Skin of body (tissue), 1 donor: ENCODE measurements at regions not wholly inside any gene's neighbourhood (a gene's known extent, or its start where the extent isn't known, plus 50 kb on each side); places are given as distances from the start of the nearest gene placed in this dataset.

ENCODE experiments used
- DNase-seq: peaks from one replicate; lab custom pipeline; 2025; lab: John Stamatoyannopoulos, UW

DNA sequence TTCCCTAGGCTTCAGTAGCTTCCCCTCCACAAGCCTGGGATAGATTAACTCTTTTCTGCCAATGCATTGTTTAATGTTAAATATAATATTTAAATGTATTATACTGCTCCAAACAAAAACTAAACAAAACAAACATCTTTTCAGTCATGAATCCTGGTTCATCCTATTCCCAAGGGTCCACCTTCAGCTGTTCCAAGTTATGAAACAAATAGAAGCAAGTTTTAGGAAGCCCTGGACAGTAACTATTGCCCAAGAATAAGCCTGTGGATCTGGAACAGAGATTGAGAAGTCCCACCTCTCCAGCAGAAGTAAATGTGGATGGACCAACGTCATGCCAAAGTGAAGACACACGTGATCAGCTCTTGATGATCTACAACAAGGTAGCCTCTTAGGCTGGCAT is 408.1 kb downstream of the SETD4 start:
- DNase-seq, result no peak

- no peak for DNase-seq
Measured at GRCh38 chr21:35651196-35651595, 409.1 kb downstream of the SETD4 start.

DNA sequence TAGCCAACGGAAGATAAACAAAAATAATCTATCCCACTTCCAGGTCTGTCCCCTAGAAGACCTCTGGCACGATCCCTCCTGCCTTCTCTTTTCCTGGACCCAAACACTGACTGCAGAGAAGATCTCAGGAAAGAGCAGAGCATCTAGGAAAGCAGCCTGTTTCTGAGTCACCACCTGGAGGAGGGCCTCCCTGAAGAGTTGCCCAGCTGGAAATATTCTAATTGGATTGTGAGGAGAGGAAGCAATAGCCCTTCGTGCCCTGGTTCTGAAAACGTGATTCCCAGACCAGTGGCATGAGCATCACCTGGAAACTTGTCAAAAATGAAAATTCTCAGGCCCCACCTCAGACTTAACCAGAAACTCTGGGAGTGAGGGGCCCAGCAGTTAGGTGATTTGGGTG is 411.1 kb downstream of the SETD4 start:
- DNase-seq, result no peak

DNA sequence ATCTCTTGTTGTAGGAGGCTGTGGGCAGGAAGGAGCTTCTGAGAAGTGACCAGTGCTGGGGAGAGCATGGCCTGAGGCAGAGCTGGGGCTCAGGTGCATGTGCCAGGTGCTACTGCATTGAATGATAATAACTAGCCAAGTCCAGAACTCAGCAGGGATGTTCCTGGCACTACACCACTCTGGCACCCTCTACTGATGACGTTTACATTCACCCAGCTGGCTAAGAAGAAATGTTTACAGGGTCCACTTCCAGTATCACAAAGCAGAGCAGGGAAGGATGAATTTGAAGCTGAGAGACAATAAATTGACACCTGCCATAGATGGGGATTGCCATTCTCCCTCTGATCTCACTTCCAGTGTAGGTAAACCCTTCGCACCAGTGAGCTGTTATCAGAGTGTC is 411.8 kb downstream of the SETD4 start:
- no peak for DNase-seq

DNA sequence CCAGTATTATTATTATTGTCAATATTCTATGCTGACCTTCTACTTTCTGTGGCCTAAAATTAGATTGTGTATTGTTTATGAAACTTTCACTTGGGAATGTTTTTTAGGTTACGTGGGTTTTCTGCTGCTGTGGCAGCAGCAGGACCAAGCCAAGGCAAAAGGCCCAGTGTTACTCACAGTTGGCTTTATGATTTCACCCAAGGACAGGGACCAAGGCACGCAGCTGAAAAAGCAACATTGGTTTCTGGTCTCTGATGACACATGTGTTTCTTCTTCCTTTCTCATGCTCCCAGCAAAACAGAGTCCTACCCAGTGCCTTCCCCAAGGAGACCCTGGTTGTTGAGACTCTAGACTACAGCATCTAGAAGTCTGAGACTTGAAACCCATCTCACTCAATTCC is 413.7 kb downstream of the SETD4 start:
- no peak for DNase-seq

DNA sequence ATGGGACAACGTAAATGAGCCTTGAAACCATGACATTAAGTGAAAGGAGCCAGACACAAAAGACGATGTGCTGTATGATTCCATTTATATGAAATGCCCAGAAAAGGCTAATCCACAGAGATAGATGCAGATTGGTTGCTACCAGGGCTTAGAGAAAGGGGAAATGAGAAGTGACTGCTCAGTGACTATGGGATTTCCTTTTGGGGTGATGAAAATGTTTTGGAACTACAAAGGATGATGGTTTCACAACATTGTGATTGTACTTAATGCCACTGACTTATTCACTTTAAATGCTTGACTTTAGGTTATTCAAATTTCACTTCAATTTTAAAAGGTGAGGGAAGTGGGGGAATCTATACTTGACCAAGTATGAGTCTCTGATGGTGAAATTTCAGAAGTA is 414.3 kb downstream of the SETD4 start:
- DNase-seq, result no peak

GRCh38 chr21:35644523-35644922 is 415.8 kb downstream of the SETD4 start:
- DNase-seq, result no peak

DNA sequence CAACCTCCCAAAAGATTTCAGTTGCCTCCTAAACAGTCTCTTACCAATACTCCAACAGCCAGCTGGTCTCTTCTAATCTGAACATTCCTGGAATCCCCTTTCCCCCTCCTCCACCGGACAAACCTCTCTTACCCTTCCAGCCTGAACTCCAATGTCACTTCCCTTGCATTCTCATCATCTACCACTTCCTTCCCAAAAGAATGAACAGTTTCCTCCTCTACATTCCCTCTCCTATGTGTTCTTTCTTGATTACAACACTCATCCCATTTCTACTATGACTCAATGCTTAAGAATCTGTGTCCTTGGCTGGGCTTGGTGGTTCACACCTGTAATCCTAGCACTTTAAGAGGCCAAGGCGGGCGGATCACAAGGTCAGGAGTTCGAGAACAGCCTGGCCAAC is 417.1 kb downstream of the SETD4 start:
- DNase-seq, result no peak

GRCh38 chr21:35641271-35642016 is 418.9 kb downstream of the SETD4 start:
- DNase-seq, result no peak

DNA sequence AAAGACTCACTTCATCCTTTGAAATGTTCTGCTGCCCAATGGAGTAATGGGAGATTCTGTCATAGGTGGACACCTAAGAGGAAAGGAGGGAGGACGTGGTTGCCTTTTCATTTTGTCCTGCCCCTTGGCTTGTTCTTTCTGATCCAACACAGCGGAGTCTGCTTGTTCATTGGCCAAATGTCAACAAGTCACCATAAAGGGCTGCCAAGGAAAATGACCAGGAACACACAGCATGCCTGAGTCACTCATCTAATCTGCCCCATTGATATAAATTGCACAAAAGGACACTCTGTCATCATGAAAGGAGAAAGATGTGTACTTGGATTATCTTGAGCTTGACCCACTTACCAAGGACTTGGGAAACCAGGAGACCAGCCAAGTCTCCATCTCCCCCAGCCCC is 422.9 kb downstream of the SETD4 start:
- DNase-seq, result no peak

GRCh38 chr21:35635994-35636393 is 424.3 kb downstream of the SETD4 start:
- DNase-seq, result no peak

GRCh38 chr21:35635261-35635660 is 425.1 kb downstream of the SETD4 start:
- DNase-seq, result no peak

DNA sequence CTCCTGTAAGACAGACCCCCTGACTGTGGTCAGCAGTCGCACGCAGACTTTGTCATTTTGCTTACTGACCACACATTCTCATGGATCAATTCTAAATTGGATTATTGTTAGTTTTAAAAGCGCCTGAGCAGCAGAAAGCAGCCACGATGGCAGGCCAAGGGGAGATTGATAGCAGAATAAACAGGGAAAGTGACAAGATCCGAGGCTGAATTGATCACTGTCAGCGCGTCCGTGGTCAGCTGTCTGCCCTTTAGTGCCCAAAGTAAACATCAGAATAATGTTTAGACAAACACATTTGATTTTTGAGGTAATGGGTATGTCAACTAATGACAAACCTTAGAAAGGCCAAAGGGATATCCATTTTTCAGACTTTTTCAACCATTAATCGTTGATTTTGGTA is 426.8 kb downstream of the SETD4 start:
- no peak for DNase-seq

GRCh38 chr21:35632711-35633110 is 427.6 kb downstream of the SETD4 start:
- DNase-seq, result no peak

DNA sequence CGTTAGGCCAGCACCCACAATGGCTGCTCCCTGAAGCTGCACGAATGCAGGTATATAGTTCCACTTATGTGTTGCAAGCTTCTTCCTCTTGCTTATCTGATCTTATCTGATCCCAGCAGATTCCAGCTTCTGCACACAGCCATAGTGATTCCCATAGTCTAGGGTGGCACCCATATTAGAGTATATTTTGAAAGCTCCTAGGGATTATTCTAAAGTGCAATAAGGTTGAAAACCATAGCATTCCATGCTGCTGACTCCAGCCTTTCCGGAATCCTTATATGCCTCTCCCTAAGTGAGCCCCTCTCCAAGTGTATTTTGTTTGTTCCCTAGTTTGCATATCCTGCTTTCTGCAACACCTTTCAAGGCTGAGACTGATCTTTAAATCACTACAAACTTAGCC is 432.0 kb downstream of the SETD4 start:
- no peak for DNase-seq

DNA sequence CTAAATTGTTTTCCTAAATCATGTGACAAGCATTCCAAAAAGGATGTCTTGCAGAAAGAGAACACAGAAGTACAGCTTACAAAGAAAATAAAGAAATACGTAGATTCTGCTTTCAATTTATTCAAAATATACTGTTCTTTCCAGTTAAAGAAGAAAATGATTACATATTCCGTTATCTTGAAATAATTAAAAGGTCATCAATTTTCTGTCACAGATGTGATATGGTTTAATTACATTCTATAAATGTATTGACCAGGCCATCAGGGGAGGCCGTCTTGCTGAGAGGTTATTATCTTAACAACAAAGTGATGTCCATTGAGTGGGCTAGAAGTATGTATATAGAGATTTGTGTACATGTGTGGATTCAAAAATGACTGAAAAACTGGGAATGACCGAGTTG is 432.9 kb downstream of the SETD4 start:
- no peak for DNase-seq

DNA sequence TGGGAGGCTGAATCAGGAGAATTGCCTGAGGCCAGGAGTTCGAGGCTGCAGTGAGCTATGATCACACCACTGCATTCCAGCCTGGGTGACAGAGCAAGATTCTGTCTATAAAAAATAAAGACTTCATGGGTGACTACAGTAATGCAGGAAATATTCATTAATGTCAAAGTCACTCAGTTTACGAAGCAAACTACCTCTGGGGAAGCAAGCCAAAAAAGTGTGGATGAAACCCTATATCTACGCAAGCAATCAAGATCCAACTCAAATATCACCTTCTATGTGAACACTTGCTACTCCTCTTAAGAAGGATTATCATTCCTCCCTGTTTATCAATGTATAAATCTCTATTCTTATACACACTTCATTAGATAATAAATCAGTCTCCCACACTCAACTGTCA is 434.8 kb downstream of the SETD4 start:
- DNase-seq, result no peak

- DNase-seq, result no peak
Measured at GRCh38 chr21:35624901-35625300, 435.4 kb downstream of the SETD4 start.

- no peak for DNase-seq
Measured at GRCh38 chr21:35622612-35623011, 437.7 kb downstream of the SETD4 start.

DNA sequence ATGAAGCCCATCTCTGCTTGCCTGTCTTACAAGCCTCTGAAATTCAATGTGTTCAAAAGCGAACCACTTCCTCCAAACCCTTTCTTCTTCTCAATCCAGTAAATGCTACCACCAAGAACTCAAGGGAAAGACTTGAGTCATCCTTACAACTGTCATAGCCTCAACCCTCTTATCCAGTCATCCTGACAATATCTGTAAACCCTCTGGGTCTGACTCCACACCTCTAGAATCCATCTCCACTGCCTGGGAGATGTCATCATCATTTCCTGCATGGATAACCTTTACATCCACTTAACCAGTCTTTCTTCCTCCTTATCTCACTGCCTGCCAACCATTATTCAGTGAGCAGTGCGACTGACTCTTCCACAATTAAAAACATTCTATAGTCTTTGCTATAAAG is 441.1 kb downstream of the SETD4 start:
- DNase-seq, result no peak

DNA sequence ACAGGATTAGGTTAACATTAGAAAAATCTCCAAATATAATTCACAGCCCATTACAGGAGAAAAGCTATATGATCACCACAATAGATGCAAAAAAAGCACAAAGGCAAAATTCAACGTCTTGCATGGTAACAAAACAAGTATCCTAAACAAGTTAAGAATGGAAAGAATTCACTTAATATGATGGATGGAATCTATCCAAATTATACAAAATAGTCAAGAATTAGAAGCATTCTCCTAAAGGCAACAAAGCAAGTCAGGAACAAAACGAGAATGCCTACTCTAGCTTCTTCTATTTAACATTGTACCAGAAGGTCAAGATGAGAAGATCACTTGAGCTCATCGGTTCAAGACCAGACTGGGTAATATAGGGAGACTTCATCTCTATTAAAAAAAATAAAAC is 442.8 kb downstream of the SETD4 start:
- DNase-seq, result no peak

DNA sequence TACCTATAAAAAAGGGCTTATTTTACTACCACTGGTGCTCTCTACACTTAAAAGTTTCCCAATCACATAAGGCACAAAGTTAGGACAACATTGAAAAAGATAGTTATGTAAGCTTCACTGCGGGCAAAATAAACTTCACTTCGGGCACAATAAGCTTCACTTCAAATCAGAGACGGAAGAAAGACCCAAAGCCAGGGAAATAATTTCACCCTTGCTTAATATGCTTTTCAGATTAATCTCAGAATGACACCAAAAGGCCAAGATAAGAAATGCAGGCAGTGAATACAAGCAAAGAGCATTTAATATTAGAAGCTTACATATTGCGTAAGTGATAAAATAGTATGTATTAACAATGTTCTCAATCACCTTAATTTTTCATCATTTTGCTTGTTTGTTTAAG is 444.2 kb downstream of the SETD4 start:
- peak; percentile 32 for DNase-seq

DNA sequence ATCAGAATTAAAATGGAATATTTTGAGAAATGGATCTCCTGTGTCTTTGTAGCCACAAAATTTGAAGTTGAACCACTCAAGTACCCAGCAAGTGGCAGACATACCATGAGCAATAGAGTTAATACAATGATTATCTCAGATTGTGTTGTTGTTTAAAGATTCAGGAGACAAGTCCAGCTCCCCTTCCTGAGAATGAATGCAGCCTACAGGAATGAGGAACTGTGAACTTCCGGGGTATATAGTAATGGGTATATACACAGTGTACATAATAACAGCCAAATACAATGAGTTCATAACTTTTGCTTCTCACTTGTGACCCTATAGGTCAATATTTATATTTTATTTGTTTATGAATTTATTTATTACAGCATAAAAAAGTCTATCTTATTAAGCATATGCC is 445.0 kb downstream of the SETD4 start:
- no peak for DNase-seq

DNA sequence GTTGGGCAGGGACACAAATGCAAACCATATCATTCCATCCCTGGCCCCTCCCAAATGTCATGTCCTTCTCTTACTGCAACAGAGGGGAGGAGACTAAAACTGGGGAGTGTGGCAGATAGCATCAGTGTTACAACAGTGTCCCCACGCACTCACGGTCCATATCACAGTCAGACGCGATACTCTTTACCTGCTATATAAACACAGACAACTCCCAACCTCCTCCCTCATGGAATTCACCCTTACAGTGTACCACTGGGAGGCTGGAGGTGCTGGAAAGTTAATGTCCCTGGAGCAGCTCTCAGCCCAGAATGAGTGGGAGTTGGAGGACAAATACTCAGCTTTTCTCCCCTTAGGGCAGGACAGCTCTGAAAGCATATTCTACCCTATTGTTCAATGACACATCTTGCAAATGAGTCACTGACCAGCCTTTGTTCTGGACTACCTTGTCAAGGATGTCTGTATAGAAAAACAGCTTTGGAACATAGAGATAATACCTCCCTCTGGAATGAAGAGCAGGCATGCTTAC is 445.9 kb downstream of the SETD4 start:
- DNase-seq, result no peak
